GM18520 (cell line): ENCODE measurements at regions not wholly inside any gene's neighbourhood (a gene's known extent, or its start where the extent isn't known, plus 50 kb on each side); places are given as distances from the start of the nearest gene placed in this dataset.
"Not testable (repeated sequence)": the region's sequence is repeated elsewhere in the genome, so short reads cannot be mapped to it uniquely, and the experiment has no call there.

ENCODE experiments used
- ATAC-seq: cut with Tn5 transposase; IDR thresholded peaks from one replicate; pipeline ENCODE4 v1.9.1; 2021; ENCODE audit not compliant: unreplicated experiment

GRCh38 chr13:62278271-62278670 is 862.6 kb upstream of the PCDH20 start:
- no peak for ATAC-seq

GRCh38 chr13:62251734-62252133 is 836.1 kb upstream of the PCDH20 start:
- ATAC-seq, result no peak

GRCh38 chr13:62250501-62251201 is 835.0 kb upstream of the PCDH20 start:
- ATAC-seq, result no peak

GRCh38 chr13:62246581-62246980 is 830.9 kb upstream of the PCDH20 start:
- ATAC-seq, result no peak

GRCh38 chr13:62243106-62243505 is 827.5 kb upstream of the PCDH20 start:
- ATAC-seq, result no peak

- no peak for ATAC-seq
Observed at GRCh38 chr13:62234780-62235440, 819.3 kb upstream of the PCDH20 start.

GRCh38 chr13:62210951-62211350 is 795.3 kb upstream of the PCDH20 start:
- no peak for ATAC-seq

- peak; percentile 70 for ATAC-seq
Observed at GRCh38 chr13:62209529-62209928, 793.9 kb upstream of the PCDH20 start.

- no peak for ATAC-seq
Observed at GRCh38 chr13:62207388-62207787, 791.7 kb upstream of the PCDH20 start.

GRCh38 chr13:62206165-62206564 is 790.5 kb upstream of the PCDH20 start:
- ATAC-seq, result no peak

GRCh38 chr13:62205273-62205672 is 789.6 kb upstream of the PCDH20 start:
- ATAC-seq, result no peak

GRCh38 chr13:62194371-62194770 is 778.7 kb upstream of the PCDH20 start:
- no peak for ATAC-seq

GRCh38 chr13:62193919-62194318 is 778.3 kb upstream of the PCDH20 start:
- no peak for ATAC-seq

- no peak for ATAC-seq
Observed at GRCh38 chr13:62185631-62186255, 770.1 kb upstream of the PCDH20 start.

- ATAC-seq, result no peak
Observed at GRCh38 chr13:62176051-62176450, 760.4 kb upstream of the PCDH20 start.

- ATAC-seq, result no peak
Observed at GRCh38 chr13:62173958-62174357, 758.3 kb upstream of the PCDH20 start.

- ATAC-seq, result no peak
Observed at GRCh38 chr13:62171697-62172096, 756.0 kb upstream of the PCDH20 start.

GRCh38 chr13:62168891-62169290 is 753.2 kb upstream of the PCDH20 start:
- no peak for ATAC-seq

- ATAC-seq, result no peak
Observed at GRCh38 chr13:62167650-62168172, 752.1 kb upstream of the PCDH20 start.

GRCh38 chr13:62162860-62163259 is 747.2 kb upstream of the PCDH20 start:
- no peak for ATAC-seq

- no peak for ATAC-seq
Observed at GRCh38 chr13:62158520-62158919, 742.9 kb upstream of the PCDH20 start.

- not testable (repeated sequence) for ATAC-seq
Observed at GRCh38 chr13:62151724-62152123, 736.1 kb upstream of the PCDH20 start.
